GM21825 (cell line): ENCODE measurements at regions not wholly inside any gene's neighbourhood (a gene's known extent, or its start where the extent isn't known, plus 50 kb on each side); places are given as distances from the start of the nearest gene placed in this dataset.

ENCODE experiments used
- ATAC-seq: cut with Tn5 transposase; IDR thresholded peaks from one replicate; pipeline ENCODE4 v1.9.1; 2021; ENCODE audit warnings: mild to moderate bottlenecking, moderate library complexity; ENCODE audit not compliant: unreplicated experiment

DNA sequence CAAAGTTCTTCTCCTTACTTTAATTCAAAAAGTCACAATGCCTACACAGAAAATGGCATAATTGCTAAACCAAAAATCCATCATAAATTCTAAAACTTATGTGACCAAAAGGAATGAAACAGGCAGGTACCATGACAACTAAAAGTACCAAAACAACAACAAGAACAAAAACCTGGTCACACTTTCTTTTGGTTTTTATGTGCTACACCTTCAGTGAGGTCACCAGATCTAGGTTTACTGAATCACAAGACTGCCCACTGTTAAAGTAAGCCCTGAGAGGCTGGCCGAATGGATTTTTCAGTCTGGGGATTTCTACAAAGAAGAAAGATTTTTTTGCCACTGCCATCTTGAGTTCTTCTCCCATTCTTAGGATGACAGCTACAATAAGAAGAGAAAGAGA, 583.0 kb upstream of the PKN2 start:
- no peak for ATAC-seq

DNA sequence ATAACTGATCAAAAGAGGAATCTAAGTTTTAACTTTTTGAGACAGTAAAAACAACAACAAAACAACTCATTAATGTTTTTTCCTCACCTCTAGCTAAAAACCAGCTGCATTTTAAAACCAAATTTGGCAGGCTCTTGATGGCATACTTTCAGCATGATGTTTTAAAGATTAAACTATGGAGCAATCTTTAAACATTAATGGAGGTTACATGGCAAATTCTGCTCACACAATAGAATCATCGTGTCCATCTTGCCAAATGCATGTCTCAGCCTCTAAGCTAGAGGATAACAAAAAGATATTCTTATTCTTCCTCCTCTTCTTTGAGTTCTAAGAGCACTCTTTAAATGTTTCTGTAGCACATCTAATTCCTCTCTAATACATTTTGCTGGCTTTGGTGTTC, 579.8 kb upstream of the PKN2 start:
- no peak for ATAC-seq

GRCh38 chr1:88104886-88105285, 579.2 kb upstream of the PKN2 start:
- no peak for ATAC-seq

DNA sequence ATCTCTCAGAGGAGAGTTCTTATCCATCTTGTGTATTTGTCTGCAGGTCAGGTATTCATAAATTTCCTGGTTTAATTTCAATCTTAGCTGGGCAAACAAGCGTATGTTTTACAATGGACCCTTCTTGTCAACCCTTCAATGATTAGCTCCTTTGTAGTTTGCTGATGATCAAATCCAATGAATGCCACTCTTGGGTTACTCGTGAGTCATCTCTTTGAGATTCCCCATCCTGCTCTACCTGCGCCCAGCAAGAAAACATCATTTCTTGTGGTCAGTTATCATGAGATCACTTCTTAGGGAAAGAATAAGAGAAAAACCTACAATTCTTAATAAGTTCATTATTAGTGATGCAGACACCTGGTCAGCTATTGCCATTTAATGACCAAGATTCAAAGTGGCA, 572.3 kb upstream of the PKN2 start:
- no peak for ATAC-seq

- ATAC-seq: no peak
These were observed 566.5 kb upstream of the PKN2 start for GRCh38 chr1:88117597-88117996.

DNA sequence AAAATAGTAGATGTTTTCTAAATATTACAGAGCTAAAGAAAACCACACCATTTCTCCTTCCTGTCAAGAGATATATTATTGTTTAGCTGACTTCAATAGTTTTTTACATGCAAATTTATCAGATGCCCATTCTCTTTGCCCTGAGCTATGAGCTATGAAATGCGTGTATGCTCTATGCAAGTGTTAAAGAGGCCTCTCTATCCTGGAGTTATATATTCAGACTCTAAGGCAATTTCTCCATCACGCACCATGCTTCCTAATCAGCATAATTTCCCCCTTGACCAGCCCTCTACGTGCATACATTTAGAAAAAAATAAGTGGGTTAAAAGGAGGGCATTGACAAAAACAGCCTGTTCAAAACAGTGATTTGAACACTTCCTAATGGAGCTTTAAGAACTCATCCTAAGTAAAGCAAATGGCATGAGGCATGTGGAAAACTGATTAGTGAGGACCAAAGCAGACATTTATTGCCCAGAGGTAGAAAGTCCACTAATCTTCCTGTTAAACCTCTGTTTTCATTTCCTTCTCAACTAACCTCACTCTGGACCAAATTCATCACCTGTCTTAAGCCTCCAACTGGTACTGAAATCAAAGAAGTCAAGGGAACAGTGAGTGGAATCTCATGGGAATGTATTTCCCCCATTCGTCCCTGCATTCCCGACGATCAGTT, 565.8 kb upstream of the PKN2 start:
- ATAC-seq: no peak

- no peak for ATAC-seq
These were observed 559.5 kb upstream of the PKN2 start for GRCh38 chr1:88124614-88125013.

- ATAC-seq: no peak
These were observed 557.6 kb upstream of the PKN2 start for GRCh38 chr1:88126467-88126866.

DNA sequence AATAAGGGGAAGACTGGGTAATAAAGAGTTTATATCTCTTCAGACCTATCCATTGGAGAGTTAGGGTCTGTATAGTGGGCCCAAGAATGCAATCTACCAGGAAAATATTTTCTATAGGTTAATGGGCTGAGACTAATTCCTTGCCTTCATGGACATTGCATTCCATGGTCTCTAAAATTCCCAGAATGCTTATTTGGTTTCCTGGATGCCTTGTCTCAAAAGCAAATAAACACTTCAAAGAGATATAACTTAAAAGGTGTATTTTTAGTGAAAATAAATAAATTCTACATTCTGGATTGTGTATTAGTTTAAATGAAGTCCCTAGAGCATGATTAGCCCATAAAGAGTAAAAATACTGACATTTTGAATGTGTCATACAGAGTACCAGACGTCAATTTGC, 550.1 kb upstream of the PKN2 start:
- ATAC-seq: no peak

GRCh38 chr1:88134983-88135921, 548.8 kb upstream of the PKN2 start:
- no peak for ATAC-seq

DNA sequence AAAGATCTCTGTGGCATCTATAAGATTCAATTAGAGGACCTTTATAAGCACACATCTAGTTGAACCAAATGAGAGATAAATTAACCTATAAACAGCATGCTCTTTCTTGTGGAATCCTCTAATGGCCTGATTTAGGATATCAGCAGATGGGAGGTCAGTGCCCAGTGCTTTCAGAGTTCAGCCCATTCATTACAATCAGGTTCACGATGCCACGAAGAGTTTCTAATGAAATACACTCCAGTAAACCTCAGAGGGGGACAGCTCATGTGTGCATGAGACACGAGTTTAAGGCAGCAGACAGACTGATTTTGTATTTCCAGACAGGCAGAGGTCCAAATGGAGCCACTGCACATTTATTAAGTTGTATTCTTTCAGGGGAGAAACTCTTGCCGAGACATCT, 544.4 kb upstream of the PKN2 start:
- ATAC-seq: no peak

GRCh38 chr1:88140325-88140724, 543.7 kb upstream of the PKN2 start:
- no peak for ATAC-seq

- no peak for ATAC-seq
These were observed 542.5 kb upstream of the PKN2 start for GRCh38 chr1:88141499-88142074.

DNA sequence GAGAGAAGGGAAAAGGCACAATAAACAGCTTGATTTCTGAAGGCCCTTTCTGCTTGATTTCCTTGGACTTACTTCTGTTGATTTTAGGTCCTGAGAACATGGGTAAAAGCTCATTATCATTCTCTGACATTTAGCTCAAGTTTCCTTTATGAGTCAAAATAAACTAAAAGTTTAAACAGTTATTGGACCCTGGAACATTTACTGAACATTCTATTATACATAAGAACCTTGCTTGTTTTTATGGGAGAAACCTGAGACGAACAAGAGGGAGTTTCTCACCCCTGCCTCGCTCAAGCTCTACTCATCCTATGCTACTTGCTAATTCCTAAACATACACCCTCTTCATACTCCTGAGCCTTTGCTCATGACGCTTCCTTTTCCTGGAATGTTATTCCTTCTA, 538.3 kb upstream of the PKN2 start:
- no peak for ATAC-seq

DNA sequence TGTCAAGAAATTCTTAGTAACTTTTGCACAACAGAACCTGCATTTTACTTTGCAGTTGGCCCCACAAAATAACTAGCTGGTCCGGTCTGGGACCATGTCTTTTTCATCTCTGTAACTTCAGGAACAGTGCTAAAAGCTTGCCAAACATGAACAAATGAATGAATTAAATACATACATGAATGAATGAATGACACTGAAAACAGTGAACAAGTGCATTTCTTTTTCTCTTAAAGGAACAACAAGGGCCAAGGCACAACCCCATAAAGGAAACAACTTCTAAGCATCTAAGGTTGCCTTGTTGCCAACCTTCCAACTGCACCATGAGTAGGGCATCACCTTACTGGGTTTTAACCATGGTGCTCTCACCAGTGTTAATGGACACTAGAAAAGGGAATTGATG, 534.4 kb upstream of the PKN2 start:
- ATAC-seq: no peak

DNA sequence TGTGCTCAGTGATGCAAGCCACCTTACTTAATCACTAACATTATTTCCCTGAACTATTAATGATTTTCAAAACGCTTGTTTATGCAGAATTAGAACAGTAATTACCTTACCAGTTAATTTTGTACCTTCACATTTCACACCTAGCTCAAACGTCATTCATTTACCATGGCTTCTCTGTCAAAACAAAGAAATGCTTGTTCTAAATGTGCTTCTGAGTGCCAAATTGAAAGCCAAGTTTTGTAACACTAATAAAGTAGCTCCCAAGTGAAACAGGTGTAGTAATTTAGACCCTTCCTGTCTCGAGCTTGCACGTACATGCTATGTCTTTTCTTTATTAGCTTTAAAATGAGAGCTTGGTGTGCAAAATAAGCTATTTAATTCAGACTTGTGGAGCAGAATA, 533.7 kb upstream of the PKN2 start:
- no peak for ATAC-seq

GRCh38 chr1:88163187-88163586, 520.9 kb upstream of the PKN2 start:
- ATAC-seq: no peak

DNA sequence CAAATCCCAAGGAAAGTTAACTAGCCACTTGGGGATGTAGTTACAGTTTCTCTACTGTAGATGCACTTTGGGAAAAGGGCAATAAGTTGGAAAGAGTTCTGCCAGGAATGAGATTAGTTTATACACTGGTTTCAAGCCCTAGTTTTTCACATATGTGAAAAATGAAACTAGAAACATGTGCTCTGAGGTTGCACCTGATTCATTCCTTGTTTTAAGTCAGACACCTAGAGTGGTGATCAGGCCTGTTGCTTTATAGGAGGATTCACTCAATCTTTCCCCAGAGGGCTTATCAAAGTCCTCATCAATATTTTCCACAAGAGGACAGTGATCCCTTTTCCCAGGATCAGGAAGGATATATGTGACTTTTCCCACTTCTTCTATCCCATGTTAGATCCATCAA, 515.9 kb upstream of the PKN2 start:
- no peak for ATAC-seq

DNA sequence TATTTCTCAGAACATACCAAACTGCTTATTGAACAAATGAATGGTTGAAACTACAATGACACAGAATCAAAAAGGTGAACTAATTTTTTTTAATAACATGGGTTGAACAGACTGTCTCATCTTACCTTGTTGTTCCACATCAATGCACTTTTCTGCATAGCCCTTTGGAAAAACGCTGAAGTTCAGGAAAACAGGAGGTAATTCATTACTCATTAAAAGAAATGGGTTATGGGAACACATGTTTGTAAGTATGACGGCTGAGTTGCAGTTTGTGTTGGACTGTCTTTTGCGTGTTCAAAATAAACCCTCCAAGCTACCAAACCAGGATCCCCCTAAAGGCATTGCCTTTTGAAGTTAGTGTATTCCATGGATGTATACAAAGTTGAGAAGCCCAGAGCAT, 514.9 kb upstream of the PKN2 start:
- no peak for ATAC-seq

DNA sequence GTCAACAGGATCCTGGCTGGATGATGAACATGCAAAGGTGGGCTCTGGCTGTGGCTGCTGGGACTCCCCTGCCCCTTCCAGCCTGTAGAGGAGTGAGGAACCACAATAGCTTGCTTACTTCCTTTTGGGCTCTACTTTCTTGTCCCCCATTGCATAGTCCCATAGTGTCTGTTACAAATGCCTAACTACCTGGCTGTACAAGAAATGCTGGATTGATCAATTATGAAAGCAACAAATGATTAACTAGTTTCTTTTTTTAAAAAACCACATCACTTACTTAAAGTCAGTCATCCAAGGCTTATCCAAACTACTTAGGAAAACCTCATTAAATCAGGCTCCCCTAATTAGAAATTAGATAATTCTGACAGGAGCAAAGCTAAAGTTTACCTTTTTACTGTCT, 514.1 kb upstream of the PKN2 start:
- ATAC-seq: no peak

- ATAC-seq: no peak
These were observed 508.9 kb upstream of the PKN2 start for GRCh38 chr1:88175120-88175630.
